Stimulated activated CD4-positive, alpha-beta T cell treated with anti-CD3 and anti-CD28 coated beads, TNF-alpha, amount 100 ng/mL, for 24 hours (primary cell): ENCODE measurements at regions not wholly inside any gene's neighbourhood (a gene's known extent, or its start where the extent isn't known, plus 50 kb on each side); places are given as distances from the start of the nearest gene placed in this dataset.

ENCODE experiments used
- DNase-seq, 3 experiments: peaks; one replicate each; pipeline ENCODE4 v3.0.0-alpha.2; 2020; ENCODE audit warnings: low read depth in 3 of 3

GRCh38 chr6:79864421-79864820, 82.9 kb downstream of the ELOVL4 start:
- no peak for DNase-seq

GRCh38 chr6:79864001-79864400, 83.4 kb downstream of the ELOVL4 start:
- no peak for DNase-seq

DNA sequence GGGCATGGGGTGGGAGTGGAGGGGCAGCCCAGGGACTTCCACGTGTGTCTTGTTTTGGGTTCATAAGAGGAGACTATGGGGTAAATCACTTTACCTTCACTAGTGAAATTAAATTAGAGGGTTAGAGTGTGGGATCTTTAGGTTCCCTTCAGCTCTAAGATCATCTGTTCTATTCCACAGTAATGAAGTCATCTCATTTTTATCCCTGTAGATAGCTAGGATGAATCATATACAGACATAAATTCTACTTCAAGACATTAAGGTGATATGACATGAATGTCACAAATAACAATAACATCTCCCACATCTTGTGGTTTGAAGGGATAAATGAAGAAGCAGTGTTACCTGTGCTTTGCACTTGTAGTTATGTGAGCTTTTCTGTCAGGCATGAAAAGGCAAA, 83.8 kb downstream of the ELOVL4 start:
- DNase-seq: no peak

- DNase-seq: no peak
Measured at GRCh38 chr6:79862711-79863110, 84.6 kb downstream of the ELOVL4 start.

- no peak for DNase-seq
Measured at GRCh38 chr6:79862126-79862525, 85.2 kb downstream of the ELOVL4 start.

GRCh38 chr6:79861023-79861422, 86.3 kb downstream of the ELOVL4 start:
- DNase-seq: no peak

DNA sequence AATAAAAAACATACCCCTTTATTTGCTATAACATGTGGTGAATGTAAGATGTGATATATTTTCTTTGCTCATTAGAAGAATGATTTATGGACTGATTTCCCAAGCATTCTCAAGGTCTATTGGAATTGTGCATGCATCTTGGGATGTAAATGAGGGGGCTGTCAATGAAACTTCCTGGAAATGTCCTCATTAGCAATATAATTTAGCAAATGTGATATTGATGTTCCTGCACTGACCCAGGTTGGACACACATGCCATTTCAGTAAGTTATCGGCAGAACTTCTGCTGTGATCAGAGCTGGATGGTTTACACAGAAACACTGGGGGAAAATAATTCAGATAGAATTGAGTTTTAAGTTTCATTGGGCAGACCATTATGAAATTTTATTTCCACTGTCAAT, 99.9 kb downstream of the ELOVL4 start:
- no peak for DNase-seq

- DNase-seq: no peak
Measured at GRCh38 chr6:79842376-79843040, 104.8 kb downstream of the ELOVL4 start.

DNA sequence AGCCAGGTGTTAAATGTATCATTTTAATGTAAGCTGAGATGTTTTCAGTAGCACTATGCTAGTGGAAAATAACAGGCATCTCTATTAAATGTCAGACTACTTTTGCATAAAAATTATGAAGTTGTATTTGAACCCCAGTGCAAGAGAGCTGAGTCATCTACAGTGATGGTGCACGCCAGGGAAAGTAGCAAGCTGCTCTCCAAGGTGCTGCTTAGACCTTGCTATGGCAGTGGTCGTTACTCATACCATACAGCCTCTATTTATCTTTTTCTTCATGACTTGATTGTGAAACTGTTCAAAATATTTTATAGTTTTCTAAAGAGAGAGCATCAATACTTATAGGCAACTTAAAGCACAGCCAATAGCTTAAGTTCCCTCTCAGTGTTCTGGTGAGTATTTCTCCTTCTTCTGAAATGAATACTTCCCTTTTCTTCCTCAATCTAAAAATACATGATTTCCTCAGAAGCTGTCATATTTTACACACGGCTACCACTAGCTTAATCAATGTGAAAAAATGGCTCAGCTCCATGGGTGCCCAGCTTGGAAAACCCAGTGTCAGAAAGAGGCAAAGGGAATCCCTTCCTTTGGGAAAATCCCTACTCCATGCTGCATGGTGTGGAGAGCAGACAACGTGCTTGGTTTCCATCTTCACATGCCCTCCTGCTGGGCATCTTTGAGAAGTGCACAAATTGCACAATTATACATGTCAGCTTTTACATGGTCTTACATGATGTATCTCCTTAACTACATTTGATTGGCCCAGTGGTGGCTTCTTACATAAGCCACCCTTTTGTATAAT, 105.6 kb downstream of the ELOVL4 start:
- DNase-seq: peak in 1 of 3 experiments; percentile 0

DNA sequence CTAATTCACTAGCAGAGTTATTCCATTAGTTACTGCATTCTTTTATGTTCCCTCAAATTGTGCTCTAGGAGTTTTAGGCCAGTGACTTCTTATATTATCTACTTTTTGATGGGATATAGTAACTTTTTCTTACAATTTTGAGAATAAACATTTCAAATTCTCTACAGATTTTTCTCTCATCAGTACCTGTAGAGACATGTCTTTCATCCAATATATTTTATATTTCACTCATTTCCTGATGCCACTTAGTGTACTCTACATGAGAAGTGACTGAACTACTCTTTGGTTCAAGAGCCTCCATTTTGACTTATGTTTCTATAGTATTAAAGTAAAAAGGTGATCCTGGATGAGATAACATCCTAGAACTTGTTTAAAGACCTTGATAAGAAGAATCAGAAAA, 108.5 kb downstream of the ELOVL4 start:
- no peak for DNase-seq

- no peak for DNase-seq
Measured at GRCh38 chr6:79833964-79834284, 113.4 kb downstream of the ELOVL4 start.

GRCh38 chr6:79833264-79833963, 113.9 kb downstream of the ELOVL4 start:
- no peak for DNase-seq

GRCh38 chr6:79832723-79833122, 114.6 kb downstream of the ELOVL4 start:
- DNase-seq: no peak

- no peak for DNase-seq
Measured at GRCh38 chr6:79824202-79824601, 123.2 kb downstream of the ELOVL4 start.

DNA sequence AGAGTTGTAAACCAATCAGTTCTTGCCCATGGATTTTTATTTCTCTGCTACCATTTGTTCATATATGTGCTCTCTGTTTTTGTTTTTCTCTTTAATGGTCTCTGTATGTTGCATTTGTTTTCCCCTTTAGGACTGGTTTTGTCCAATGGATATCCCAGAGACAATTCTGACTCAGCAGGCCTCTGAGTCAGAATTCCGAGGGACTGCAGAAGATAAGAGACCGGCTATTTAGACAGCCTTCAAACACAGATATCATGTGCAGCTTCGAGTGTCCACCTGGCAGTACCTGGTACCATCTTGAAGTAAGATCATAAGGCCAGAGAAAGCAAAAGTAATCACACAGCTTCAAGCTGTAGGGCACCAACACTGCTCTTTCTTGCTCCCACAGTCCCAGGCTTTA, 125.5 kb downstream of the ELOVL4 start:
- no peak for DNase-seq

DNA sequence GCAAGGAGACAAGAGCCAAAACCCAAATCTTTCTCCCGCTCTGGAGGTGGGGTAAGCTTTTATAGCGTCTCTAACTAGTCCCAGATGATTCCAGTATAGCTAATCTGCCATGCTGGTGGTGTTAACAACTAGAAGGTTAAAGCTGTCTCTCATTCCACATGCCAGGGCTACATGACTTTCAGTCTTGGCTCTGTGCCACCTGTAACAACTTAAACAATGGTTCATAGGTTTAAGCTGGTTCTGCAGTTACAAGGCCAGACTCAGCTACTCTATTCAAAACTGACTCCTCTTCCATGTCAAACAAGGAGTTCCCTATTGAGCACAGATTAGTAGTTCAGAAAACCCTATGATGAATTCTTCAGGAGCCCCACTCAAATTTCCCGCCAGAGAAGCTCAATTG, 128.9 kb downstream of the ELOVL4 start:
- DNase-seq: no peak

DNA sequence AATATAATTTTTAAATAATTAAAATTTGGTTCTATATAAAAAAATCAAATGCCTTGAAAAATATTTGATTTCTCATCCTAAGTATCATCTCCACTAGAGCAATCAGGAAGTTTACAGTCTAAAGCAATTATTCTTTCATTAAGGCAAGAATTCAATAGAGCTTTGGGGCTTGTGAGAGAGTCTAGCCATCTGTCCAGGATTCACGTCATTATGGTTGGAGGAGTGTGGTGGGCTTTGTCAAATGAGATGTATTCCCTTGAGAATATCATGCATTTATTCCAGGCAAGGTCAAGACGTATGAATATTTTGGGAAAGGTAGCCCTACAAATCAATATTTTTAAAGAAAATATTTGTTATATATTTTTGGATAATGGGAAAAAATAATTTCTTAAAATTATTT, 132.4 kb downstream of the ELOVL4 start:
- no peak for DNase-seq

DNA sequence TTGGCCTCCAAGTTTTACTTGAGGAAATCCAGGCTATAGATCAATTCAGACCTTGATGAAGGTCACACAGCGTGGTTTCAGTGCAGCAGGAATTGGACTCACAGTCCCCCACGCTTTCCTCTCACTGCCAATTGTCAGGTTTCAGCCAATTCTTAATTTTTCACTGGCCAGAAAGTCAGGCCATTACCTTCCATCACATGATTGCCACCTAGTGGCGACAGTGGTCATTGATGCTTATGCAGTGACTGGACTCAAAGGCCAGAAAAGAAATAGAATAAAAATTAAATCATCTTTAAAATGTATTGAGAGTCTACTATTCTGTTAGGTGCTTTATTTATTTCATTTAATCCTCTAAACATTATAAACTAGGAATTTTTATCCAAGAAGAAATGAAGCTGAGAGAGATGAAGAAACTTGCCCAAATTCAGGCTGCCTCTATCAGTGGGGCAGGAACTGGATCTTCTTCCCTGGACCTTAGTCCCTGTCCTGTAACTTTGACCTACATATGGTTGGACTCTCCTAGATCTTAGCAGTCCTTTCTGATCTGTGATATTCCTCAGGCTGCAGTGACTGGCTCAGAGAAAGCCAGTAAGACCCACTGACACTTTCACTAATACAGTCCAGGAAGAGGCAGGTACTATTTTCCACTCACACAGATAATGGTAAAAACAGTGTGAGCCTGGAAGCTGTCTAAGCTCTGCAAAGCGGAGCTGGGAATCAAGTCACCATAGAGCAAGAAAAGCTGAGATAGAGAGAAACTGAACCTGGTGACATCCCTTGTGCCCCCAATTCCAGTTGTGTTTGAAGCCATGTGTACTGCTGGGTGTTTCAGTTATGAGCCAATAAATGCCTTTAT, 133.3 kb downstream of the ELOVL4 start:
- peak; percentile 24 to 58 (median 43) for DNase-seq

- DNase-seq: no peak
Measured at GRCh38 chr6:79813143-79813850, 134.1 kb downstream of the ELOVL4 start.

DNA sequence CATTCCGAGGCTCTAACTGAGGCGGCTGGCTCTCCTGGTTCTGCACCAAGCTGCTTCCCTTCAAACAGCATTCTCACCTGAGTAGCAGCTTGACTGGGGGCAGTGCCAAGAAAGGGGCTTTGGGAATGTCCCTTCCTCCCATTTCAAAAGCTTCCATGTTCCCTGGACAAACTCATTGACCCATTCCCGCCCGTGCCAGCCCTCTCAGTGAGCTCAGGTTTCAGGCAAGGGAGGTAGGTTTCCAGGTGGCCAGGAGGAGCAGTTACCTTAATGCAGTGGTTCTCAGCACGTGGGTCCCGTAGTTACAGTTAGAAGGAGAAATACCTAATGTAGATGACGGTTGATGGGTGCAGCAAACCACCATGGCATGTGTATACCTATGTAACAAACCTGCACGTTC, 135.2 kb downstream of the ELOVL4 start:
- DNase-seq: no peak

DNA sequence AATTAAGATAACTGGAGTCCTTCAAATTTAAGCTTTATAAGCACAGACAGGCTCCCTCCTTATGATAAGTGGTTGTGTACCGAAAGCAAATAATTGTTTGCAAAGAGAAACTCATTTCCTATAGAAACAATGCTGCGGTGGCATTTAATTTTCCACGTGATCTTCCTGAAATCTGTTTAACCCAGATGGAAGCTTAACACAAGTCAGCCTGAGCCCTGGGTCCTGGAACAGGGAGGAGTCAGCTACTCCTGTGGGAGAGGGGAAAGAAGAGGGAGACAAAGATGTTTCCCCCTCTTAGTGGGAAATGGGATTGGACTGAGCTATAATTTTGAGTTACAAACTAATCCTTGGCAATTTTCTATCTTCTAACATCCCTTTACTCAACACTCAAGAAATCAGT, 136.5 kb downstream of the ELOVL4 start:
- DNase-seq: no peak
